ENCODE measurements at regions not wholly inside any gene's neighbourhood (a gene's known extent, or its start where the extent isn't known, plus 50 kb on each side); places are given as distances from the start of the nearest gene placed in this dataset.

DNA sequence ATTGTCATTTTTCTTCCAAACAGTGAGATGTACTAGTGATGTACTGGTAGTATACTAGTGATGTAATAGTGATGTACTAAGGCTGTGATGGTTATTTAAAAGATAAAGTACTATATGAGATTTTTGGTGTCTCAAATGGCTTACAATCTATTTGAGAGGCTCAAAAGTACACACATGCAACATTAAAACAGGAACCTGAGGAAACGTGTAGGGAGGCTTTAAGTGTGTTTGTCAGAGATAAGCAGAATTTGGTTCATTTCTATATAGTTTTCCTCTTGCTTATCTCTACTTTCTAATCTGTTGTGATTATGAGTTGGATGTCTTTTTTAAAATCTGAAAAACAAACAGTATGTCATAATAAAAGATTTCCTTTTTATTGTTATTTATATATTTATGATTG lies 100.9 kb upstream of the SERTAD2 start:
- Histone ChIP-seq H3K79me1 (ENCODE audit: low read depth in 1 of 2, low read length in 2 of 2) (peaks cover 0 to 10% of the 10 kb centered on the region in 2 experiments; a peak in 1 of 4 replicates), H2BK15ac (ENCODE audit: low read depth, low read length) (no peak overlapping the region), H3K4ac (ENCODE audit: low read depth, low read length) (no peak overlapping the region), H4K5ac (ENCODE audit: low read depth, low read length) (no peak overlapping the region), H3K9me1 (ENCODE audit: insufficient read depth, low read length) (0 out of 2 replicates have a peak, but pooled peaks cover 3% of the 10 kb centered on the region), H3K56ac (ENCODE audit: extremely low read depth, insufficient read depth, low read length) (no peak overlapping the region), H3K14ac (replicated peaks; ENCODE audit: low read depth, low read length) (no peak overlapping the region), H3K27me3 (ENCODE audit: control insufficient read depth, insufficient read depth, low read length) (peaks cover 2% of the 10 kb centered on the region; the same call in 1 of the 2 replicates), H3K4me2 (ENCODE audit: low read depth, low read length) (no peak overlapping the region), H2AFZ (replicated peaks; ENCODE audit: low read length, poor library complexity) (no peak overlapping the region), H4K91ac (ENCODE audit: insufficient read depth, low read depth, low read length) (no peak overlapping the region), H2BK120ac (ENCODE audit: low read depth, low read length) (no peak overlapping the region), H2BK20ac (ENCODE audit: low read depth, low read length) (no peak overlapping the region), H3K9ac (ENCODE audit: low read depth, low read length) (no peak overlapping the region), H3K18ac (ENCODE audit: low read depth, low read length) (no peak overlapping the region), H3K27ac (ENCODE audit: insufficient read depth, low read length) (no peak overlapping the region), H2AK5ac (ENCODE audit: low read depth, low read length) (no peak overlapping the region), H2AK9ac (replicated peaks; ENCODE audit: low read depth, low read length, poor library complexity) (no peak overlapping the region), H3K36me3 (ENCODE audit: control insufficient read depth, insufficient read depth, low read length) (no peaks in the 10 kb centered on the region), H3K4me3 (ENCODE audit: insufficient read depth, low read depth, low read length) (no peak overlapping the region), H4K8ac (ENCODE audit: low read depth in 2 of 2, low read length in 2 of 2) (no peak overlapping the region), H4K20me1 (ENCODE audit: insufficient read depth, low read length) (no peaks in the 10 kb centered on the region), H2BK5ac (ENCODE audit: low read depth, low read length, poor library complexity, severe bottlenecking) (no peak overlapping the region), H3K9me3 (ENCODE audit: control insufficient read depth, insufficient read depth, low read length) (0 out of 2 replicates have a peak, but pooled peaks cover 2% of the 10 kb centered on the region), H3K4me1 (ENCODE audit: control insufficient read depth, insufficient read depth, low read length) (no peaks in the 10 kb centered on the region), H3K23ac (ENCODE audit: low read depth, low read length) (no peak overlapping the region)
- ATAC-seq (ENCODE audit: low read depth) (no peak), DNase-seq (no peak)
- no TSS peak for BruUV-seq (replicated peaks)
- ChIA-PET CTCF (interaction anchor here (0.6 kb wide), 1 partner anchor 299 kb away, joined by 3 read pairs; no protein-coding TSS in a partner anchor), POLR2A (ENCODE audit: unreplicated experiment) (no interaction called here)
- in situ Hi-C loops (cut with MboI; ENCODE audit: low sequenced_read_pairs), result loop anchor here (5.0 kb wide), 1 partner anchor 108 kb away; no protein-coding TSS in a partner anchor
- no CpG with 5 or more reads among the region's 1 CpG for WGBS, 2 experiments (ENCODE audit: extremely low coverage in 2 of 2, insufficient read length in 1 of 2)
- TF ChIP-seq FOS (IDR thresholded peaks at IDR 0.05; ENCODE audit: low read depth, low read length) (no peak), BHLHE40 (IDR thresholded peaks at IDR 0.05; ENCODE audit: low read depth, low read length) (no peak), MXI1 (IDR thresholded peaks at IDR 0.05; ENCODE audit: borderline replicate concordance, low read depth, low read length) (no peak), RCOR1 (IDR thresholded peaks at IDR 0.05; ENCODE audit: insufficient replicate concordance, low read length) (no peak)
- TF ChIP-seq, protein P1, sequence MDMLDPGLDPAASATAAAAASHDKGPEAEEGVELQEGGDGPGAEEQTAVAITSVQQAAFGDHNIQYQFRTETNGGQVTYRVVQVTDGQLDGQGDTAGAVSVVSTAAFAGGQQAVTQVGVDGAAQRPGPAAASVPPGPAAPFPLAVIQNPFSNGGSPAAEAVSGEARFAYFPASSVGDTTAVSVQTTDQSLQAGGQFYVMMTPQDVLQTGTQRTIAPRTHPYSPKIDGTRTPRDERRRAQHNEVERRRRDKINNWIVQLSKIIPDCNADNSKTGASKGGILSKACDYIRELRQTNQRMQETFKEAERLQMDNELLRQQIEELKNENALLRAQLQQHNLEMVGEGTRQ (IDR thresholded peaks at IDR 0.05; ENCODE audit: low read depth, low read length), result no peak
- dilution Hi-C loops (cut with HindIII; ENCODE audit: low sequenced_read_pairs, unreplicated experiment), result no loop called here
- intact Hi-C loops (cut with micrococcal nuclease), result loop anchor here (5.0 to 10.0 kb wide), 2 partner anchors 53 to 420 kb away; no protein-coding TSS in a partner anchor

Measured in IMR-90 (cell line).